Activated CD8-positive, alpha-beta T cell treated with anti-CD3 and anti-CD28 coated beads for 36 hours (primary cell): ENCODE measurements at regions not wholly inside any gene's neighbourhood (a gene's known extent, or its start where the extent isn't known, plus 50 kb on each side); places are given as distances from the start of the nearest gene placed in this dataset.

Experiments used
- ATAC-seq: fragments of 200-7000 bp; cut with Tn5 transposase; one replicate; pipeline ENCODE4 v1.10.0; 2021; ENCODE audit warnings: mild to moderate bottlenecking, moderate library complexity
- CTCF ChIA-PET: fragments of 350-600 bp; sonication (Branson Sonifier 250); formaldehyde crosslinking; loops from one replicate; lab custom pipeline; 2021; ENCODE audit warnings: antibody characterized with exemption; lab: Charles Lee
- POLR2A ChIA-PET: fragments of 350-600 bp; sonication (Branson Sonifier 250); formaldehyde crosslinking; loops from one replicate; lab custom pipeline; 2021; ENCODE audit warnings: antibody characterized with exemption; lab: Charles Lee
- DNase-seq: peaks from one replicate; pipeline ENCODE4 v3.0.0-alpha.2; 2020
- H3K27ac Mint-ChIP-seq: one replicate; pipeline ENCODE4 v1.8.0; 2021; ENCODE audit warnings: mild to moderate bottlenecking, mixed read lengths
- H3K27me3 Mint-ChIP-seq: one replicate; pipeline ENCODE4 v1.8.0; 2021; ENCODE audit warnings: mixed read lengths
- H3K36me3 Mint-ChIP-seq: one replicate; pipeline ENCODE4 v1.8.0; 2021; ENCODE audit warnings: low read depth, mixed read lengths
- H3K4me1 Mint-ChIP-seq: one replicate; pipeline ENCODE4 v1.8.0; 2021; ENCODE audit warnings: low read depth, mixed read lengths
- H3K4me3 Mint-ChIP-seq: one replicate; pipeline ENCODE4 v1.8.0; 2021; ENCODE audit warnings: mild to moderate bottlenecking, moderate library complexity, mixed read lengths
- H3K9me3 Mint-ChIP-seq: one replicate; pipeline ENCODE4 v1.8.0; 2021; ENCODE audit warnings: mixed read lengths
- CTCF ChIP-seq: fragments of 200-600 bp; IDR thresholded peaks from one replicate; pipeline ENCODE4 v1.8.0; 2022; ENCODE audit warnings: antibody characterized with exemption, mild to moderate bottlenecking
- intact Hi-C: fragments of 100-400 bp; cut with micrococcal nuclease; formaldehyde crosslinking; loops from one replicate; pipeline ENCODE4 v1.10.0; 2022

- H3K27ac Mint-ChIP-seq: no peak overlapping the region
- peaks cover 2% of the 10 kb centered on the region for H3K9me3 Mint-ChIP-seq
- no peak for TF ChIP-seq CTCF
- H3K27me3 Mint-ChIP-seq: no peaks in the 10 kb centered on the region
- ChIA-PET POLR2A (no interaction called here), CTCF (no interaction called here)
- H3K4me1 Mint-ChIP-seq: no peaks in the 10 kb centered on the region
- H3K36me3 Mint-ChIP-seq: no peaks in the 10 kb centered on the region
- no peak overlapping the region for H3K4me3 Mint-ChIP-seq
- intact Hi-C loops: no loop called here
- no peak for ATAC-seq
- DNase-seq: no peak
Measured at GRCh38 chr2:122692400-122693083, 937.1 kb downstream of the TSN start.

GRCh38 chr2:122697415-122697814 is 942.0 kb downstream of the TSN start:
- Mint-ChIP-seq H3K9me3 (peaks cover 1% of the 10 kb centered on the region), H3K27me3 (no peaks in the 10 kb centered on the region), H3K4me1 (no peaks in the 10 kb centered on the region), H3K27ac (no peak overlapping the region), H3K4me3 (no peak overlapping the region), H3K36me3 (no peaks in the 10 kb centered on the region)
- DNase-seq (no peak), ATAC-seq (no peak)
- CTCF ChIA-PET: no interaction called here
- TF ChIP-seq CTCF: no peak
- POLR2A ChIA-PET: no interaction called here
- intact Hi-C loops: no loop called here

GRCh38 chr2:122703676-122704075 is 948.2 kb downstream of the TSN start:
- no peaks in the 10 kb centered on the region for H3K4me1 Mint-ChIP-seq
- no peak for TF ChIP-seq CTCF
- DNase-seq (no peak), ATAC-seq (no peak)
- no peak overlapping the region for H3K4me3 Mint-ChIP-seq
- no peaks in the 10 kb centered on the region for H3K36me3 Mint-ChIP-seq
- peaks cover 3% of the 10 kb centered on the region for H3K9me3 Mint-ChIP-seq
- no peak overlapping the region for H3K27ac Mint-ChIP-seq
- ChIA-PET CTCF (no interaction called here), POLR2A (no interaction called here)
- intact Hi-C loops: no loop called here
- no peaks in the 10 kb centered on the region for H3K27me3 Mint-ChIP-seq

- DNase-seq (no peak), ATAC-seq (no peak)
- intact Hi-C loops: no loop called here
- no peaks in the 10 kb centered on the region for H3K36me3 Mint-ChIP-seq
- ChIA-PET CTCF (no interaction called here), POLR2A (no interaction called here)
- no peak for TF ChIP-seq CTCF
- peaks cover 1% of the 10 kb centered on the region for H3K9me3 Mint-ChIP-seq
- H3K27me3 Mint-ChIP-seq: no peaks in the 10 kb centered on the region
- no peak overlapping the region for H3K4me3 Mint-ChIP-seq
- H3K4me1 Mint-ChIP-seq: no peaks in the 10 kb centered on the region
- no peak overlapping the region for H3K27ac Mint-ChIP-seq
Measured at GRCh38 chr2:122704109-122704563, 948.7 kb downstream of the TSN start.

GRCh38 chr2:122705746-122706145 is 950.3 kb downstream of the TSN start:
- intact Hi-C loops: no loop called here
- peaks cover 5% of the 10 kb centered on the region for H3K9me3 Mint-ChIP-seq
- ATAC-seq: no peak
- H3K27me3 Mint-ChIP-seq: no peaks in the 10 kb centered on the region
- ChIA-PET CTCF (no interaction called here), POLR2A (no interaction called here)
- H3K27ac Mint-ChIP-seq: no peak overlapping the region
- DNase-seq: no peak
- no peak for TF ChIP-seq CTCF
- no peaks in the 10 kb centered on the region for H3K4me1 Mint-ChIP-seq
- no peak overlapping the region for H3K4me3 Mint-ChIP-seq
- no peaks in the 10 kb centered on the region for H3K36me3 Mint-ChIP-seq
